ENCODE measurements at regions not wholly inside any gene's neighbourhood (a gene's known extent, or its start where the extent isn't known, plus 50 kb on each side); places are given as distances from the start of the nearest gene placed in this dataset.

- TF ChIP-seq POLR2AphosphoS5 (IDR thresholded peaks at IDR 0.05; ENCODE audit: insufficient read depth, low read depth, low read length) (no peak), POLR2A (IDR thresholded peaks at IDR 0.05; ENCODE audit: low read depth, low read length) (no peak), CTCF (IDR thresholded peaks at IDR 0.05; ENCODE audit: extremely low read depth in 1 of 2, insufficient read depth in 1 of 2, low read depth in 1 of 2, low read length in 2 of 2) (no peak), EZH2 (IDR thresholded peaks at IDR 0.05; ENCODE audit: borderline replicate concordance, low read depth, low read length, severe bottlenecking) (no peak), JUN (IDR thresholded peaks at IDR 0.05; ENCODE audit: borderline replicate concordance, insufficient read depth, insufficient read length, low read depth) (no peak), MAX (IDR thresholded peaks at IDR 0.05; ENCODE audit: insufficient read depth, insufficient read length) (no peak), MYC (IDR thresholded peaks at IDR 0.05; ENCODE audit: low read depth, low read length) (no peak), FOS (IDR thresholded peaks at IDR 0.05; ENCODE audit: borderline replicate concordance, insufficient read depth, low read length) (no peak)
These were observed 151.2 kb upstream of the THBS2 start for GRCh38 chr6:169404828-169405227.

Measured in endothelial cell of umbilical vein (primary cell).